GM18870 (cell line): ENCODE measurements at regions not wholly inside any gene's neighbourhood (a gene's known extent, or its start where the extent isn't known, plus 50 kb on each side); places are given as distances from the start of the nearest gene placed in this dataset.

Experiments
- ATAC-seq: cut with Tn5 transposase; IDR thresholded peaks from one replicate; pipeline ENCODE4 v1.9.1; 2021; ENCODE audit warnings: moderate library complexity; ENCODE audit not compliant: unreplicated experiment

GRCh38 chr5:104751969-104752368 is 1189.4 kb upstream of the NUDT12 start:
- no peak for ATAC-seq

- ATAC-seq, result no peak
Observed at GRCh38 chr5:104739905-104740304, 1177.3 kb upstream of the NUDT12 start.

GRCh38 chr5:104739503-104739902 is 1176.9 kb upstream of the NUDT12 start:
- ATAC-seq, result no peak

- no peak for ATAC-seq
Observed at GRCh38 chr5:104736073-104736472, 1173.5 kb upstream of the NUDT12 start.

- ATAC-seq, result no peak
Observed at GRCh38 chr5:104734046-104734445, 1171.5 kb upstream of the NUDT12 start.

- ATAC-seq, result no peak
Observed at GRCh38 chr5:104733063-104733669, 1170.6 kb upstream of the NUDT12 start.

GRCh38 chr5:104731331-104731730 is 1168.7 kb upstream of the NUDT12 start:
- ATAC-seq, result no peak

- no peak for ATAC-seq
Observed at GRCh38 chr5:104708027-104708426, 1145.4 kb upstream of the NUDT12 start.

GRCh38 chr5:104706600-104706999 is 1144.0 kb upstream of the NUDT12 start:
- no peak for ATAC-seq

- ATAC-seq, result no peak
Observed at GRCh38 chr5:104702212-104702611, 1139.6 kb upstream of the NUDT12 start.

- no peak for ATAC-seq
Observed at GRCh38 chr5:104699438-104699837, 1136.8 kb upstream of the NUDT12 start.

- ATAC-seq, result no peak
Observed at GRCh38 chr5:104661256-104661655, 1098.7 kb upstream of the NUDT12 start.

GRCh38 chr5:104659497-104659896 is 1096.9 kb upstream of the NUDT12 start:
- ATAC-seq, result no peak

GRCh38 chr5:104652271-104652861 is 1089.8 kb upstream of the NUDT12 start:
- ATAC-seq, result no peak

GRCh38 chr5:104650313-104651055 is 1087.9 kb upstream of the NUDT12 start:
- ATAC-seq, result no peak

GRCh38 chr5:104646416-104646815 is 1083.8 kb upstream of the NUDT12 start:
- no peak for ATAC-seq

GRCh38 chr5:104643320-104643719 is 1080.7 kb upstream of the NUDT12 start:
- ATAC-seq, result no peak

GRCh38 chr5:104635227-104635626 is 1072.6 kb upstream of the NUDT12 start:
- ATAC-seq, result no peak

GRCh38 chr5:104628911-104629310 is 1066.3 kb upstream of the NUDT12 start:
- no peak for ATAC-seq

GRCh38 chr5:104626122-104626521 is 1063.5 kb upstream of the NUDT12 start:
- no peak for ATAC-seq

GRCh38 chr5:104612005-104612404 is 1049.4 kb upstream of the NUDT12 start:
- ATAC-seq, result no peak

- no peak for ATAC-seq
Observed at GRCh38 chr5:104611135-104611767, 1048.7 kb upstream of the NUDT12 start.
